Head of caudate nucleus (tissue), 42 donors: ENCODE measurements at regions not wholly inside any gene's neighbourhood (a gene's known extent, or its start where the extent isn't known, plus 50 kb on each side); places are given as distances from the start of the nearest gene placed in this dataset.
A peak's percentile ranks its signal among the peaks of the same experiment; 100 is the strongest.
"Not testable (repeated sequence)": the region's sequence is repeated elsewhere in the genome, so short reads cannot be mapped to it uniquely, and the experiment has no call there.

ENCODE experiments used
- DNase-seq, 42 donors: peaks; one replicate each; pipeline versions ENCODE4 v3.0.0 to v3.0.0-alpha.2; 2020 to 2021; ENCODE audit warnings: mixed read lengths in 7 of 42
- intact Hi-C: fragments of 100-400 bp; cut with DNase I; formaldehyde crosslinking; loops from one replicate; pipeline ENCODE4 v1.15.0; 2022

DNA sequence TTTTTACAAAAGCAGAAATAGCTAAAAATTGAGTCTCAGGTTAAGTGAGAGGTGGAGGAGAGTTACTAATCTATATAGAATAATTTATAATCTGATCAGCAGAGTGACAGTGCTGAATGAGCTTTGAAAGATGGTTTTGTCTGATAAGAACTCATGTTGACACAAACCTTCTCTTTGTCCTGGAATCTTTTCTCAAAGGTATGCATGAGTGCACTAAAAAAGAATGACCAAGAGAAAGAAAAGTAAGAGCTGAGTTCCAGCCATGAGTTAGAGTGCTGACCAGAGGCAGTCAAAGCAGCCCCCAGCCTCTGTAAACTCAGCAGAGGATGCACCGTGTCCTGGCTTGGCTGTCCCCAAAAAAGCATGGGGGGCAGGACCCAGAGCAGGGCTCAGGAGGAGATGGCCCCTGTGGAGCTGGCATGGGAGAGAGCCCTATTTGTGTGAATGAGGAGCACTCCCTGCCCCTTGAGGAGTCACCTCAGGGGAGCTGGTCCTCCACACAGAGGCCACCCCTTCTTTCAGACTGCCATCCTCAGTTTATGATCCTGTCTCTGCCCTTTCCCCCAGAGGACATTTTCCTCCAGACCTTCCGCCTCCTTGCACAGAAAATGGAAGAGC lies 129.8 kb downstream of the SEC23A start:
- intact Hi-C loops: no loop called here
- no peak for DNase-seq

DNA sequence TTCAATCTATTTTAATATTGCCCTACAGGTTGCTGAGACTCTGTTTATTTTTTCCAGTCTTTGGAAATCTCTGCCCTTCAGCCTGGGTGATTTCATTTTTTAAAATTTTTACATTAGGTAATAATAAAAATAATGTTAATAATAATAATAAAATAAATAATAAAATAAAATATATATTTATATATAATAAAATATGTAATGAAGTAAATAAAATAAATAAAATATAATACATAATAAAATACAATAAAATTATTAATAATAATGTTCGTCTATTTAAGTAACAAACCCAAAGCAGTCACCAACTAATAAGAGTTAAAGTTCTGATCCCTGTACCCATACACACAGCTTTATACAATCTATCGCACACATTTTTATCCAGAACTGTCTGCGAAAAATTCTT lies 130.5 kb downstream of the SEC23A start:
- intact Hi-C loops: no loop called here

DNA sequence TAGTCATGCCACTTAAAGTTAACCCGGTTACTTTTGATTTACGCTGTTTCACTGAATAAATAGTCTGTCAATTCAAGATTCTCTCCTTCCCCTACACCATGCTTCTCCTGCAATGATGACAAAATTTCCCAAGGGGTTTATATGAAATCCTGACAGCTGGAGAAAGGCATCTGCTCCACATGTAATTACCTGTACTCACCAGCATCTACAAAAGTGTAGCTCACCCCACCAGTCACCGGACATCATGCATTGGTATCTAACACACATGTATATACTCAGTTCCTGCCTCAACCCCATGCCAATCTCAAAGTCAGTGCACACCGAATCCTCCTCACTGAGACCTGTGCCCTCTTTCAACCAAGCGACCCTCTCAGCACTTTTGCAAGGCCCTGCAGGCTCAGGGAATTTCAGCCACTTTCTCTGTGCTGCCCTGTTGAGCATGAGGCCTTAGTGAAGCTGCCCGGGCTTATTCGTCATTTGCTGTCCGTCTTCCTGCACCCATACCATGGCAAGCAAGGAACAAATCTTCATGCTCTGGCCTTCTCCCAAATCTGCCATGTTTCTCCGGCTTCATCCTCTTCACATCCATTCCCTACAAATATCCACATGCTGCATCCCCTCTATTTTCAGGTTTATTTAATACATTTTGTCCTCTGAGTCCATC lies 131.6 kb downstream of the SEC23A start:
- intact Hi-C loops: no loop called here

More for the DNA sequence above, 130.5 kb downstream of the SEC23A start:
- DNase-seq: no peak

DNA sequence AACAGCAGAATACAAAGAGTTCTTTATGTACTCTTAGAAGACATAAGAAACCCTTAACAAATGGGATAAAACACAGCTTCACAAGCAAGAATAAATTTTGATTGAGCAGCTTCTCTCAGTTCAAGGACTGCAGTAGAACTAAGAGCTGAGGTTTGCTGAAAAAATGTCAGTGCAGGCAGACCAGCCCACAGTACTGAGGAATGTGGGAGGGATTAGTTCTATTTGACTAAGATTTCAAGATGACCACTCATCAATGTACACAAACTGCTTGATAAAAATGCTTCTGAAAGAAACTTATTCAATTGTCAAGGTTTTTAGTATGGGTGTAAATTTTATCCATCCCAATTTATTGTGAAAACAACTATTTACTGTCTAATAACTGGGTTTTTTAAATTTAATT lies 138.4 kb downstream of the SEC23A start:
- intact Hi-C loops: no loop called here
- no peak for DNase-seq

More for the DNA sequence above, 131.6 kb downstream of the SEC23A start:
- no peak for DNase-seq

DNA sequence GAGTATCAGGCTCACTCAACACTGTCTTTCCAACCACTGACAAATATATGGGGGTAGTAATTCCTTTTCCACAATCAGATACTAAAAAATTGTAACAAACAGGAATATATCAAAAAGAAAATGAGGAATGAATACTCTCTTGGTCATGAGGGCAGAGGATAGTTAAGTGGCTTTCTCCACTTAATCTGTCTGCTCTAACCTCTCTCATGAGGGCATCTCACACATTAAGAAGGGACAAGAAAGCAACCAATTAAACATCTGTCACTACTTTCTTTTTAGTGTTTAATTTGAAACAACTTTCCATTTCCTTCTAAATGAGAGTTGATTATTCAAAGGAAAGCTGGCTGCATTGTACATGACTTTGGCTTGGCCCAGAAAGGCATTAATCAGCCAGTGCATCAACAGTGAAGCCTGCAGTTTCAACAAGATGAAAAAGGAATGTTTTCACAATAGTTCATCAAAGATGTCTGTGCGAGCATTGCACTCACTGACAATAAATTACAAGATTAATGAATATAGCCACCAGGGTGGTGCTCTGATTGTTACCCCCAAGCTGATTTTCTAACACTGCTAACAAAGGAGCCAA lies 142.0 kb downstream of the SEC23A start:
- intact Hi-C loops: no loop called here
- DNase-seq: no peak

DNA sequence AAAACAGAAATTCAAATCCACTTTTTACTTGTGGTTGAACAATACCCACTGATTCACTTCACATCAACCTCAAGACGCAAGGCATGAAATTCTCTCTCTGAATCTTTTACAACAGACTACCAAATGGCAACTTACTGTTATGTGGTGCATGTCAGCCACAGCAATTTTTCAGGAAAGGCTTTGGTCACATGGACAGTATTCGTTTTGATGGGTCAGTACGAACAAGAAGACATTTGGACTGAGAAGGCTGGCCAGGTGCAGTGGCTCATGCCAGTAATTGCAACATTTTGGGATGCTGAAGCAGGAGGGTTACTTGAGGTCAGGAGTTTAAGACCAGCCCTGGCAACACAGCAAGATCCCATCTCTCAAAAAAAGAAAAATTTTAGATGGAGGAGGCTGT lies 144.0 kb downstream of the SEC23A start:
- no peak for DNase-seq
- intact Hi-C loops: no loop called here

DNA sequence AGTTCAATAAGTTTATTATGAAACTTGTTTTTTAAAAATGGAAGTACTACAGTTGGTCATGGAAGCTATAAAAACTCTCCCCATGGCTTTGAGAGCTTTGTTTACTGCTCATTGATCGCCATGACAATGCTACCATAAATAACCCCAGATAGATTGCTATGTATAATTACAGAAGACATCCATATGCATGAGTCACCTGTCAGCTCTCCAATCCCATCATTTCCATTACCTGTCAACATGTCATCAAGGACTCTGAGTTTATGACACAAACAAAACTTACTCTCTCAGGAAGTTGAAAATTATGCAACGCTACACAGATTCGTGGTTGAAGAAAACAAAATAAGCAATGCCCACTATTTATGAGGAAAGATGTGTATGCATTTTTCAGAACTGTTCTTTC lies 144.4 kb downstream of the SEC23A start:
- intact Hi-C loops: no loop called here
- DNase-seq: no peak

DNA sequence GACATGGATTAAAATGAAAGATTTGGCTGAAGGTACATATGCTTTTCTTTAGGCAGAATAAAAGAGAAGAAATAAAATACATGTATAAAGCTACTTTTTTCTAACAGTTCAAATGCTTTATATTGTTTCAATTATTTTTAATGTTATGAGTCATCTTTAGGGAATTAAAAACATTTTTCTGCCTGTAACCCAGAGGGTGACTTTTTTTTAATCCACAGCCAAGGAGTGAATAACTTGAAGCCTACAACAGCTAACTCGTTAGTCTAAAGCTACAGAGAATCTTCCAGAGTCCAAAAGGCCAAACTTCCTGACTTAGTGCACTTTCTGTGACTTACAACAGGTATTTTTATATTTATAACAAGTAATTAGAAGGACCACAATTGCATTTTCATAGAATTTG lies 151.6 kb downstream of the SEC23A start:
- intact Hi-C loops: no loop called here
- no peak for DNase-seq

DNA sequence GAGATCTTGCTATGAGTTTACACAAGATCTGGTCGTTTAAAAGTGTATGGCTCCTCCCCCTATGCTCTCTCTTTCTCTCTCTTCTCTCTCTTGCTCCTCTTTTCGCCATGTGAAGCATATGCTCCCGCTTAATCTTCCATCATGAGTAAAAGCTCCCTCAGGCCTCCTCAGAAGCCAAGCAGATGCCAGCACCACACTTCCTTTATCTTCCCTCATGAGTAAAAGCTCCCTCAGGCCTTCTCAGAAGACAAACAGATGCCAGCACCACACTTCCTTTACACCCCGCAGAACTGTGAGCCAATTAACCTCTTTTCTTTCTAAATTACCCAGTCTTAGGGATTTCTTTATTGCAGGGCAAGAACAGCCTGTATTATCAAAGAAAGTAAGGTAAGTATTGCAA lies 152.4 kb downstream of the SEC23A start:
- DNase-seq: no peak
- intact Hi-C loops: no loop called here

DNA sequence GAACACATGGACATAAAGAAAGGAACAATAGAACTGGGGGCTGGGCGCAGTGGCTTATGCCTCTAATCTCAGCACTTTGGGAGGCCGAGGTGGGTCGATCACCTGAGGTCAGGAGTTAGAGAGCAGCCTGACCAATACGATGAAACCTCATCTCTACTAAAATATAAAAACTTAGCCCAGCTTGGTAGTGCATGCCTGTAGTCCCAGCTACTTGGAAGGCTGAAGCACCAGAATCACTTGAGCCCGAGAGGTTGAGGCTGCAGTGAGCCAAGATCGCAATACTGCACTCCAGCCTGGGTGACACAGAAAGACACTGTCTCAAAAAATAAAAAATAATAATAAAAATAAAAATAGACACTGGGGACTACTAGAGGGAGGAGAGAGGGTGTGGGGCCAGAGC lies 154.5 kb downstream of the SEC23A start:
- peak in 23 of 42 donors; percentile 10 to 74 (median 41) for DNase-seq
- intact Hi-C loops: loop anchor here (10.0 kb wide), 1 partner anchor 74 kb away; no protein-coding TSS in a partner anchor

DNA sequence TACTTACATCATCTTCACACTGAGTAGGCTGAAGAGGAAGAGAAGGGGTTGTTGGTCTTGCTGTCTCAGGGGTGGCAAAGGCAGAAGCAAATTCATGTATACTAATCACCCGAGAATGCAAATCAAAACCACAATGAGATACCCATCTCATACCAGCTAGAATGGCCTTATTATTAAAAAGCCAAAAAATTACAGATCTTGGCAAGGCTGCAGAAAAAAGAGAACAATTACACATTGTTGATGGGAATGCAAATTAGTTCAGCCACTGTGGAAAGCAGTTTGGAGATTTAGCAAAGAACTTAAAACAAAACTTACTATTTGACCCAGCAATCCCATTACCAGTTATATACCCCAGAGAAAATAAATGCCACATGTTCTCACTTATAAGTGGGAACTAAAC lies 154.9 kb downstream of the SEC23A start:
- intact Hi-C loops: loop anchor here (10.0 kb wide), 1 partner anchor 73 kb away; no protein-coding TSS in a partner anchor
- DNase-seq: peak in 13 of 42 donors; percentile 17 to 76 (median 39)

DNA sequence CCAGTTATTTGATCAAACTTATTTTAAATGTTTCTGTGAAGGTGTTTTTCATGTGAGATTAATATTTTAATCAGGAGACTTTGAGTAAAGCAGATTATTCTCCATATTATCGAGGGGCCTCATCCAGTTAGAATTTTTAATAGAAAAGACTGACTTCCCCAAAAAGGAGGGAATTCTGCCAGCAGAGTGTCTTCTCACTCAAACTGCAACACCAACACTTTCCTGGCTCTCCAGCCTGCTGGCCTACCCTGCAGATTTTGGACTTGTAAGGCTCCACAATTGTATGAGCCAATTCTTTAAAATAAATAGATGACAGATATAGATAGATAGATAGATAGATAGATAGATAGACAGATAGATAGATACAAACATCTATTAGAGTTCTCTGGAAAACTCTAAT lies 155.7 kb downstream of the SEC23A start:
- intact Hi-C loops: loop anchor here (10.0 kb wide), 1 partner anchor 73 kb away; no protein-coding TSS in a partner anchor
- DNase-seq: peak in 3 of 42 donors; percentile 20 to 40 (median 23)

DNA sequence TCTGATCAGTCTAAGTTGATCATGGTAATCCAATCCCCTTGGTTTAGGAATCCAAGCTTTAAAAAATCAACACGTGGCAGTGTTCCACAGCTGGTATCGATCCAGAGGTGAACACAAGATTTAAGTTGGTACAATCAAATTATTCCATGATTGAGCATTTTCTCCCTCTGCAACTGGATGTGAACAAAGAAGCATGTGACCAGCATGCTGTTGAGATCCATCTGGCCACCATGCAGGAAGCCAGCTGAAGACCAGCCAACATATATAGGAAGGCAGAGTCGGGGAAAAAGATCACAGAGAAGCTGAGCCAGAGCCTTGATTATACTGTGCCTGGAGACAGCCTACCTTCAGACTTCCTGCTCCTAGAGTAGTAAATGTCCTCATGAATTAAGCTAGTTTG lies 158.3 kb downstream of the SEC23A start:
- peak in 28 of 42 donors; percentile 16 to 86 (median 44) for DNase-seq

DNA sequence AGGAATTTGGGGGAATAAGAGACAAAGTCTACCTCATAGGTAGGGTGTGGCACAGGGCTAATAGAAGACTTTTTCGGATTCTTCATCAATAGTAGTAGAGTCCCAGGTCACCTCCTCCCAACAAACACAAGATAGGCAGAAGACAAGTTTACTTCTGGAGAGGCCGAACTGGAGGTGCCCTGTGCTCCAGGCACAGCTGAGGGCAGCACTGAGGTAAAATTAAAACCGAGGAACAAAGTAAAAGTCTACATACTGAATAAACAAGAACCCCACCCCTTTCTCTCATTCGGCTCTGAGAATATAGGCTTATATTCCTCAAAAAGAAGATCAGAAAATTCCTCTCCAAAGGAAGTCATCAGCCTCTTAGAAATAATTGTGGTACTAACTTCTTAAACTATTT lies 161.5 kb downstream of the SEC23A start:
- intact Hi-C loops: loop anchor here (10.0 kb wide), 1 partner anchor 67 kb away; no protein-coding TSS in a partner anchor

More for the DNA sequence above, 158.3 kb downstream of the SEC23A start:
- intact Hi-C loops: loop anchor here (10.0 kb wide), 1 partner anchor 70 kb away; no protein-coding TSS in a partner anchor

DNA sequence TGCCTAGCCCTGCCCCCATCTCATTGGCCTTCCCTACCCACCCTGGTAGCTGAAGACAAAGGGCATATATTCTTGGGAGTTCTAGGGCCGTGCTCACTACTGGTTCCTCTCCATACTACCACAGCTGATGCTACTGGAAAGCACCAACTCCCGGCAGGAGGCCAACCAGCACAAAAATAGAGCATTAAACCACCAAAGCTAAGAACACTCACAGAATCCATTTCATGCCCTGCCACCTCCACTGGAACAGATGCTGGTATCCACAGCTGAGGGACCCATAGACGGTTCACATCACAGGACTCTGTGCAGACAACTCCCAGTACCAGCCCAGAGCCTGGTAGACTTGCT lies 170.4 kb downstream of the SEC23A start:
- peak in 5 of 42 donors; percentile 12 to 63 (median 27) for DNase-seq
- intact Hi-C loops: not testable (repeated sequence)

More for the DNA sequence above, 161.5 kb downstream of the SEC23A start:
- DNase-seq: no peak

DNA sequence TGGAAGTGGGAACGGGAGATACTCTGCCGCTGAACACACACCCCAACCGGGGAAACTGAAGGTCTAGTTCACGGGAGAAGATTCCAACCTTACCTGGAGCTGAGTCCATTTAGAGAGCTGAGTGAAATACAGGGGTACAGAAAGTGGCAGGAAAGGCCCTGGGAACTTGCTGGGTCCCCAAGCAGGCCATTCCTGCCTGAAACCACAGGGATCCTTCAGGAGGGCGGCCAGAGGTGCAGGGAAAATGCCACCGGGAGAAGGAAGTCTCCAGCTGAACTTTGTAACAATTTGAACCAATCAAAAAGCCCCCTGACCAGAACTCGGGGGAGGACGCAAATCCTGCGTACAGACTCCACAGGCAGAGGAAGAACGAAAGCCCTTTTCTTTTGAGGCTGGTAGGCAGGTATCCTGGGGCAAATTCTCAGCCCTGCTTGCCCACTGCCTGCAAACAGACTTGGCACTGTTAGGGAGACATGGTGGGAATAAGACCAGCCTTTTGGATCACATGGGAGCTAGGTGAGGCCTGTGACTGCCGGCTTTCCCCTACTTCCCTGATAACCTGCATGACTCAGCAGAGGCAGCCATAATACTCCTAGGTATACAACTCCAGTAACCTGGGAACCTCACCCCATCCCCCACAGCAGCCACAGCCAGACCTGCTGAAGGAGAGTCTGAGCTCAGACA lies 170.9 kb downstream of the SEC23A start:
- intact Hi-C loops: no loop called here
- no peak for DNase-seq

DNA sequence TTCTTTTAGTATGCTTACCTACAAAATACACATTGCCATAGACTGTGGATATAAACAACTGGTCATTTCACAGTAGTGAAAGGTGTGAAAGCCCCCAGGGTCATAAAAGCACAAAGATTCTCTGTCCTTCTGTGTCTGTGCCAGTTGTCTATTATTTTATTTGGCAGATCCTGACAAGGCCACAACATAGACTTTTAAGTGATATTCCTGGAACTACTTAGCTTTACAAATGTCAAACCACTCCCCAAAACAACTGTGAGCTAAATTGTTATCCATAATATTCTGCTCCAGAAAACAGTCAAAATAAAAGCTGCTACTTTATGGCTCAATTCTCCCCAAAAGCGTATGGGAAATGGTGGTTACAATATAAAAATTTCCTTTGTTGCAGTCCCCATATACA lies 172.1 kb downstream of the SEC23A start:
- intact Hi-C loops: no loop called here
- DNase-seq: no peak

DNA sequence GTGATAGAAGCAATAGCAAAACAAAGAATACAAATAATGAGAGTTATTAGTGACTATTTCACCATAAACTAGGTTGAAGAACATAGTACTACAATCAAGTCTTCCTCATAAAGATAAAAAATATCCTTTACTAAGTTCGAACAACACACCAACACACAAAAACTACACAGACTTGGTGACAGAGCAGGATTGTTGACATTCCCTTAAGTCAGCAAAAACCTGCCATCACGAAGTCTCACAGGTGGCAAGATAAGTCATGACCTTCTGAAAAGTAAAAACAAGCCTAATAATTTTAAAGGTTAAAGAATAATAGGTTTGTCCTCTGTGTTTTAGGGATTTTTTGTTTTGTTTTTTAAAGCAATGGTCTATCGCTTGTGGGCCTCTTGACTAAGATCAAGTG lies 173.0 kb downstream of the SEC23A start:
- intact Hi-C loops: no loop called here
- DNase-seq: no peak

DNA sequence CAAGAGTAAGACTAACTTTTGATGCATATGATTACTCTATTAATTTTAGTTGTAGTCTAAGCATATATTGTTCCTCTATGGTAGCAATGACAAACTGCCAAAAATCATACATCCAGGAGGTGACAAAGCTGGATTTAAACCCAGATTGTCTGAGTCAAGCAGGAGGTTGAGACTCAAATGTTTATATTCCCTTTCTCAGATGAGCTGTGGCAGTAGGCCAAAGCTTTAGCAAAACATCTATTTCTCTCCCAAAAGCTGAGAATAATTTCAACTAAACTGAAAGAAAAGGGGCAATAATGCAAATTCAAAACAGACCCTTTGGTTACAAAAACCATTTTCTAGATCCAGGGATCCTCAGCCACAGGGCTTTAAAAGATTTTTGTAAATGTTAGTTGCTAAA lies 173.6 kb downstream of the SEC23A start:
- intact Hi-C loops: no loop called here

DNA sequence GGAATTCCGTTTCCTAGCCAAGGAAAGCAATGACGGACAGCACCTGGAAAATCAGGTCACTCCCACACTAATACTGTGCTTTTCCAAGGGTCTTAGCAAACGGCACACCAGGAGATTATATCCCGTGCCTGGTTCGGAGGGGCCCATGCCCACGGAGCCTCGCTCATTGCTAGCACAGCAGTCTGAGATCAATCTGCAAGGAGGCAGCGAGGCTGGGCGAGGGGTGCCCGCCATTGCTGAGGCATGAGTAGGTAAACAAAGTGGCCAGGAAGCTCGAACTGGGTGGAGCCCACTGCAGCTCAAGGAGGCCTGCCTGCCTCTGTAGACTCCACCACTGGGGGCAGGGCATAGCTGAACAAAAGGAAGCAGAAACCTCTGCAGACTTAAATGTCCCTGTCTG lies 181.1 kb downstream of the SEC23A start:
- intact Hi-C loops, DNase-seq: not testable (repeated sequence)

More for the DNA sequence above, 173.6 kb downstream of the SEC23A start:
- DNase-seq: no peak
